Raji (cell line): ENCODE measurements at regions not wholly inside any gene's neighbourhood (a gene's known extent, or its start where the extent isn't known, plus 50 kb on each side); places are given as distances from the start of the nearest gene placed in this dataset.
A peak's percentile ranks its signal among the peaks of the same experiment; 100 is the strongest.

ENCODE experiments used
- POLR2A ChIP-seq: IDR thresholded peaks from 2 replicates; pipeline ENCODE4 v1.6.1; 2011; ENCODE audit warnings: low read depth, low read length, control low read depth; ENCODE audit not compliant: insufficient read depth

DNA sequence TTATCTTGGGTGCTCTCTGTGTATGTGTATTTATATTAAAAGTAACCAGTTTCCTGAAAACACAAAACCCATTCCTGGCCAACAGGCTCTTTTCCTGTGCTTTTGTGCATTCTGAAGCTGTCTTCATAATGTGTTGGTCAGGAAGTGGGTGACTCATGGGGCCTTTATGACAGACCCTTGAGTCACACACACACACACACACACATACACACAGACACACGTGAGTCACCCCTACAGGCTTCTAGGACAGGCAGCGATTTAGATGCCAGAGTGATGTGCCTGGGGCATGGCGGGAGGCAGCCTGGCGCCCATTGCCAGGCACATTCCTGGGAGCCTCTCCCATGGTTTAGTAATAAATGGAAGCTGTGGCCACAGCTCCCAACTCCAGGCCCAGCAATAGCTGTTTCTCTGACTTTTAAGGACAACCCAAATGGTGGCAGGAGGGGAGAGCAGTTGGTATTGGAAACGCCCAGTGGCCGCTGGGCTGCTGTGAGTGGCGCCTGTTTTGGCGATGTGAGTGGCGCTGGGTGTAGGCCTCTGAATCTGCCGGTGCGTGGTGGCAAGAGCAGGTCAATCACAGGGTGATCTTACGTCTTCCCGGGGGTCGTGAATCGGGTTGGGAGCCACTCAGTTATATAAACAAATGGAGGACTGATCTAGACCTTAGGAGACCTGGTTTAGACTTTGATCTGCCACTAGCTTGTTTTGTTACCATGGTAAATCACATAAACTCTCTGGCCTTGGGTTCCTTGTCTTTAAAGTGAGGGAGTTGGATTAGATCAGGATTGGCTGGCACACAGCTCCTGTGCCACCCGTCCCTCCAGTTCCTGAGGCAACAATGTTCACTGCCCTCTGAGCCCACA, 150.7 kb upstream of the DLX2 start:
- no peak for TF ChIP-seq POLR2A

DNA sequence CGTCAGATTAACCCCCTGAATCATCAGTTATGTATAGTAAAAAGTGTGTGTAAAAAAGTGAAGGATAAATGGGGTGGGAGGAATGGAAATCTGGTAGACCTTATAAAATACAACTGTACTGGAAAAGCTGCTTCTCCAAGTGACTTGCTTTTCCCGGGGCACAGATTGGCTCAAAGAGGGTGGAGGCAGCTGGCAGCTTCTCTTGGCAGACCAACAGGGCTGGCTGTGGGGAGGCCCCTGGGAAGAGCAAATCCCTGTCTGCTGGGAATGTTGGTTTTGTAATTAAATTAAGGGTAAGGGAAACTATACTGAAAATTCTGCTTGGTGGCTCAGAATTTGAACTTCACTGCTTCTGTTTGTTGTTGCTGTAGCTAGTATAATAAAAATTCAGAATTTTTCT, 154.2 kb upstream of the DLX2 start:
- no peak for TF ChIP-seq POLR2A

DNA sequence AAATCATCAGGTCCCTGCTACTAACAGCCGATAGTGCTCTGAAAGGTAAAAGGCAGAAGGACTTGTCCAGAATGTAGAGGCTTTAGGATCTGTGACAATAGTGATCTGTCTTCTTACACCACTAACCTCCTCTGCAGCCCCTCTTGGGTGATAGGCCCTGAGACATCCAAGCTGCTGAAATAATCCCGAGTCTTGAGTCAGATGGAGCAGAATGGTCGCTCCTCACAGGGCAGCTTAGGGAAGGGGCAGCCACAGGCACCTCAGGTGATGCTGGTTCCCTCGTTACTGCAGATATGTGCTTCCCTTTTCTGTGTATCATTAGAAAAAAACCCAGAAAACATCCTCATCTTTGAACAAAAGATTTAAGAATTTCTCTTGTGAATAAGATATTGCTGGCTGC, 157.1 kb upstream of the DLX2 start:
- no peak for TF ChIP-seq POLR2A

DNA sequence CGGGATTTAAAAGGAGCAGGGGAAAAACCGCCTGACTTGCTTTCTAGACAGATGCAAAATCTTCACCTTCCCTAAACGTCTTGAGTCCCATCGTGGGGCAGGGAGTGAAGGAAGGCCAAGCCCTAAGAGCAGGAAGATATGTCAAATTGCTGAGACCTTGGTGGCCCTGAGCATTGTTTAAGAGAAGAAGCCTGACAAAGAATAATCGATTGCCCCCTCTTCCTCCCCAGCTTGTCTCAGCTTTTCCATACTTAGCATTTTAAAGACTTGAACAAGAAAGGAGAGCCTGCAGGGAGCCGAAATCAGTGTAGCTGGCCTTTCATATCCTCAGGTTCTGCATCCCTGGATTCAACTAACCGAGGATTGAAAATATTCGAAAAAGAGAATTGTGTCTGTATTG, 157.6 kb upstream of the DLX2 start:
- TF ChIP-seq POLR2A, result no peak

DNA sequence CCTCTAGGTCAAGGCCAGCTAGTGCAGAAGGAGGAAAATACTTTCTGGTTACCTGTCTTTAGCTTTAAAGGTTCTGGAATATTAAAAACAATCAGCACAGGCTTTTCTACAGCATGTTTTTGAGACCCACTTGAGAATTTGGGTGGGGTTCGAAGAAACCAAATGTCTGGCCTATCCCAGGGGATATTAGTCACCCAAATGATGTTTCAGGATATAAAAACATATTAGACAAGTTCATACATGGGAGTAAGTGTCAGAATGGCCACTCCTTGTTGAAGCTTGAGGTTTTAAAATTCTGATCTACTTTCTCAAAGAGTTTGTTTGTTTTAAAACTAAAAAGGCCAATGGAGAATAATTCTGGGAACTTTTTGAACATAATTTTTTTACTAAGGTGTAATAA, 158.6 kb upstream of the DLX2 start:
- TF ChIP-seq POLR2A, result no peak

DNA sequence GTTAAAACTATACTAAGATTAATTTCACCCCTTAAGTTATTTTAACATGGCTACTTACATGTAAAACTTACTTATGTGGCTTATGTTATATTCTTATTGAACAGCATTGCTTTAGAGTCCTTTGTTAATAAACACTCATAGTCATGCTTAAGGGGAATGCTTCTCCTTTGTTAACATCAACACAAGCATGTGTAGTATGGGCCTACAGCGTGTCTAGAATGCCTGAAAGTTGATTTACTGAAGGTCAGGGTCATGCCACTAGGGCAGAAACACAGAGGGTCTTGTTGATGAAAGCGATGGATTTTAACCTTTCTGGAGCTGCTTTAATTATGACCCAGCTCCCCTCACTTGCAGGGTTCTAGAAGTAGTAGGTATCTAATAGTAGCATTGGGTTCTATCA, 159.8 kb upstream of the DLX2 start:
- no peak for TF ChIP-seq POLR2A

DNA sequence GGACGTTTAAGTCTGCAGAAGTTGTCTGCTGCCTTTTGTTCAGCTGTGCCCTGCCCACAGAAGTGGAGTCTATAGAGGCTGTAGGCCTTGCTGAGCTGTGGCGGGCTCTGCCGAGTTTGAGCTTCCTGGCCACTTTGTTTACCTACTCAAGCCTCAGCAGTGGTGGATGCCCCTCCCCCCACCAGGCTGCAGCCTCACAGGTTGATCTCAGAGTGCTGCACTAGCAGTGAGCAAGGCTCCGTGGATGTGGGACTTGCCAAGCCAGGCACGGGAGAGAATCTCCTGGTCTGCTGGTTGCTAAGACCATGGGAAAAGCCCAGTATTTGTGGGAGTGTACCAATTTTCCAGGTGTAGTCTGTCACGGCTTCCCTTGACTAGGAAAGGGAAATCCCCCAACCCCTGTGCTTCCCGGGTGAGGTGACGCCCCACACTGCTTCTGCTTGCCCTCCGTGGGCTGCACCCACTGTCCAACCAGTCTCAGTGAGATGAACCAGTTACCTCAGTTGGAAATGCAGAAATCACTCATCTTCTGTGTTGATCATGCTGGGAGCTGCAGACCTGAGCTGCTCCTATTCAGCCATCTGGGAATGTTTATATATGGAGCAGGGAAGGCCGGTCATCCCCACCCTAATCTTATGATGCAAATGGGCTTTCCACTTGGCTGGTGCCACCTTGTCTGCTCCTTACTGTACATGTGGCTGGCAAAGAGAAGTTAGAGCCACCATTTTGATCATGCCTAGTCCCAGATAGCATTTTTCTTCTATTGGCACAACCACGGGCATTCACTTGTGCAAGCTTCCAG, 156.9 kb upstream of the ITGA6 start:
- TF ChIP-seq POLR2A, result no peak

DNA sequence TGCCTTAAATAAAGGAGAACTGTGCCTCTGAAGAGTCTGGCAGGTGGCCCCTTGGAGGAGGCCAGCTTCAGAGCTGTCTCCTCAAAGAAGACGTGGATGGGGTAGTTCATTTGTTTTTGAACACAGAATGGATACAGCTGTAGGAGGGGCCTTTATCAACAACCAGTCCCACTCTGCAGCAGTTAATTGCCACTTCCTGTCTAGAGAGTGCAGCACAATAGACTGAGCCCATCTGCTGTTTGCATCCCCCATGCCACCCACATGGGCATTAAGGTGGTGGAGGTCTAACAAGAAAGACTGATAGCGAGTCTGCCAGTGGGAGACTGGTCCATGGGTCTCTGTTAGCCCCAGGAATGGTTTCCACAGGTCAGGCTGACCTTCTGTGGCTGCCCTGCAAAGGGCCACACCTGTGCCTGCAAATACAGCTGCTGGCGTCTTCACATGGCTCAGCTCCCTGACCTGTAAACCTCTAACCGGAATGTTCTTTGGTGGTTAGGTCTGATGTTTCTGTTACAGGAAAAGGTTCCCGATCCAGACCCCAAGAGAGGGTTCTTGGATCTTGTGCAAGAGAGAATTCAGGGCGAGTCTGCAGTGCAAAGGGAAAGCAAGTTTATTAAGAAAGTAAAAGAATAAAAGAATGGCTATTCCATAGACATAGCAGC, 153.3 kb upstream of the ITGA6 start:
- peak; percentile 34; the same call in 1 of the 2 replicates for TF ChIP-seq POLR2A

DNA sequence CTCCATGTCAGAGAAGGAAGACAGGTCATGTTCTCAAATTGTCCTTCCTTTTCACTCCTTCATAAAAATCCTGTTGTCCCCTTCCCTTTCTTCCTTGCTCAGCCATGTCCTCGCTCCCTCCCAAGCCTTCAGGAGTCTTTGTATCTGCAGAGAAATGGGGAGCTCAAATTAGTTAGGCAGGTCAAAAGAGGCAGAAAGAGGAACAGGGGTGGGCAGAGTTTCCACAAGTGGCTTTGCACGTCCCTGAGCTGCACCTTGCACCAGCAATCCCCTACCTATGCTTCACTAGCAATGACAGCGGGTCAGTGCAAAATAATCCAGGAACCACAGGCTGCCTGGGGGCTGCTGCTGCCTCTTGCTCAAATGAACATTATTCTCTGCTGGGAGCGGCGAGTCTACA, 152.1 kb upstream of the ITGA6 start:
- no peak for TF ChIP-seq POLR2A

DNA sequence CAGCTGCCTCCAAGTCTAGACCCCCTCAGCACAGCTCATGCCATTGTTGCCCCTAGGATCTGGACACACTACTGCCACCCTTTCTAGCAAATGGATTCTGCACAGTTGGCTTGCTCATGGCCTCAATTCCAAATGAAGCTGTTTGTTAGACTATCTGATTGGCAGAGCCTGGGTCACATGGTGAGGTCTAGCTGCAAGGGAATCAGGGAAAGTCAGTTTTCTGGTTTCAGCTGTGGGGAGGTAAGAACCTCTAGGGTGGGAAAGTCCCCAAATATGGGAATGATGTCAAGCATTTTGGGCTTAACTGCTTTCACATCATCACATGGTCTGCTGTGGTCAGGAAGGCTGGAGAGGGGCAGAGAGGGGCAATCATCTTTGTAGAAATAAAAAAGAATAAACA, 150.4 kb upstream of the ITGA6 start:
- TF ChIP-seq POLR2A, result no peak

DNA sequence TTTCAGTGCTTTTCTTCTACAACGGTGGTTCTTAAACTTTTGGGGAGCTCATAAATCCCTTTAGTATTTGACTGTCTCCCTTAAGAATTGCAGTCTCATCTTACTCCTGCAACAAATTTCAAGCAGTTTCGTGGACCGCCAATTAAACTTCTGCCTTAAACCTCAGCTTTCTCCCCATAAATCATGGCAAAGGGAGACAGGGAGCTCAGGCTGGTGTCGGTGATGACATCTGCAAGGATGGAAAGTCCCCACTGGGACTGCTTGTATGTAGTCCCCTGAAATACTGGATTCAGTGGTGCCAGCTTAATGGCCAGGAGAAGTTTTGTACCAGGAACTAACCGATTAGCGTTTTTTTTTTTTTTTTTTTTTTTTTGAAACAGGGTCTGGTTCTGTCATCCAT, 148.7 kb upstream of the ITGA6 start:
- TF ChIP-seq POLR2A, result no peak

DNA sequence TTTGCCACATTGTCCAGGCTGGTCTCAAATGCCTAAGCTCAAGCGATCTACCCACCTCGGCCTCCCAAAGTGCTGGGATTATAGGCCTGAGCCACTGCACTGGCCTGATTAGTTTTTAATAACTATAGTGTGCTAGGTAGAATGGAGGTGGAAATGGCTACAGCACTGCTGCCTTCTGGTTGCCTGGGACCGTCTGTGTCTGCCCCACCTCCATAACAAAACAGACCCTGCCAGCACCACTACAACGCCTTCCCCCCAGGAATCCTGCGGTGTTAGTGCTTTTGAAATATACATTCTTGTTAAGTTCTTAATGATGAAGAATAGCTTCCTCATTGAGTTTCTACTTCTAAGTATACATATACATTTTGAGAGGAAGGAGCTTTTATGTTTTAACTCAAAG, 148.2 kb upstream of the ITGA6 start:
- TF ChIP-seq POLR2A, result no peak

DNA sequence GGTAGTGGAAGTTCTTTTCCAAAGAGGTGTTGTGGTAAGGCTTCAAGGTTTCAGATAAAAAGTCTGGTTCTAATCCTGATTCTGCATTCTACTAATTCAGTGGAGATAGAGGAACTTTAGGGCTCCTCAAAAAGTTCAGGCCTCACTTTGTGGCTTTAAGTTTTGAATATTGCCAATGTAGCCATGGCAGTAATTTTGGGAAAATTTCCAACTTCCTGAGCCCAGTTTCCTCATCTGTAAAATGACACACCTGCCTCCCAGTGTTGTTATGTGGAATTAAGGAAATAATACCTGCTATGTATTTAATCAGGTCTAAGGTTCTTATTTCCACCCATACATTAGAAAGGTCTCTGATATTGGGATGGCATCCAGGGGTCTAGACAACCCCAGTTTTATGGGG, 147.6 kb upstream of the ITGA6 start:
- TF ChIP-seq POLR2A, result no peak

DNA sequence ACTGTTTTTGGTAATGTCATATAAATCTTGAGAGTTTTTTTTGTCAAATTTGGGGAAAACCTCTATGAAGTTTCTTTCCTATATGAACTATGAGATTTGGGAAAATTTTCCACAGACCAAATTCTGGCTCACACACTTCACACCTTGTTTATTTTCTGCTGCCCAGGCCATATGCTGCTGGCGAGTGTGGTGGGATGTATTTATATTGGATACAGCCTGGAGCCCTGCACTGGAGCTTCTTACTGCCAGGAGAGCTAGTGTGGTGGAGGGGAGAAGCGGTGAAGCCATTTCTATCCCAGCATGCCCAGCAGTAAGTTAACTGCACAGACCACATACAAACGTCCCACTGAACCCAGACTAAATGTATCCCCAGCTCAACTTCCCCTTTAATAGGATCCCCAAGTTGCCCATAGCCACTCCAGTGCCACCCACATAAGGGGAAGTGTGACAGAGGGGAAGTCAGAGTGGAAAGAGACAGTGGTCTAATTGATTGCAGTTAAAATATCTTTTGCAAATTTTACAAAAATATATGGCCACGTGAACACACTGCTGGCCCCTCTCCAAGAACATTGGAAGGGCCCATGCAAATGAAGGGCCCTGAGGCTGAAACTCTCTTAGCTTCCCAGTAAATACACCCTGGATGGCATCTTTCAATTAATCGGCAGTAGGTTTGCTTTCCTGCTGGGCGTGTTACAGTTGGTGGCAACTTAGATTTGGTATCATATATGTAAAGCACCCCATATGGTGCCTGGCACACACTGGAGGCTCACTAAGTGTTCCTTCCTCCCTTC, 146.6 kb upstream of the ITGA6 start:
- peak; percentile 51; the same call in 1 of the 2 replicates for TF ChIP-seq POLR2A
